Islet of Langerhans (tissue), 1 donor: ENCODE measurements at regions not wholly inside any gene's neighbourhood (a gene's known extent, or its start where the extent isn't known, plus 50 kb on each side); places are given as distances from the start of the nearest gene placed in this dataset.
"Not testable (repeated sequence)": the region's sequence is repeated elsewhere in the genome, so short reads cannot be mapped to it uniquely, and the experiment has no call there.

ENCODE experiments used
- FAIRE-seq: peaks from one replicate; lab custom pipeline; 2011; peaks lifted over from hg19 to GRCh38; lab: Jason Lieb, UNC

DNA sequence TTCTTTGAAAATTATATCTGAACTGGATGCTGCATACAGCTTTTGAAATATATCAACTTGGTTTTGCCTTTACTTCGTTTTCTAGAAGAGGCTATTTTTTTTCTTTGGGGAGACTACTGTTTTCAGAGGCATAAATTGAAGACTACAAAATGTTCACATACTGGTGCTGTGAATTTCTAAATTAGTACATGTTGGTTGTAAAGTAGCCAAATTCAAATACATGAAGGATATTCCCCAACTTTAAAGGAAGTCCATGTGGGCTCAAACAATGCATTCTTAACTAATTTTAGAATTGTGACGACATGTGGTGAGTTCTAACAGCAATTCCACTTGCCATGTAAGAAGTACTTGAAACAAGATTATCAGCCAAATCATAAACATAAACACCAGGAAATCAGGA, 295.7 kb downstream of the TUSC7 start:
- FAIRE-seq = no peak

DNA sequence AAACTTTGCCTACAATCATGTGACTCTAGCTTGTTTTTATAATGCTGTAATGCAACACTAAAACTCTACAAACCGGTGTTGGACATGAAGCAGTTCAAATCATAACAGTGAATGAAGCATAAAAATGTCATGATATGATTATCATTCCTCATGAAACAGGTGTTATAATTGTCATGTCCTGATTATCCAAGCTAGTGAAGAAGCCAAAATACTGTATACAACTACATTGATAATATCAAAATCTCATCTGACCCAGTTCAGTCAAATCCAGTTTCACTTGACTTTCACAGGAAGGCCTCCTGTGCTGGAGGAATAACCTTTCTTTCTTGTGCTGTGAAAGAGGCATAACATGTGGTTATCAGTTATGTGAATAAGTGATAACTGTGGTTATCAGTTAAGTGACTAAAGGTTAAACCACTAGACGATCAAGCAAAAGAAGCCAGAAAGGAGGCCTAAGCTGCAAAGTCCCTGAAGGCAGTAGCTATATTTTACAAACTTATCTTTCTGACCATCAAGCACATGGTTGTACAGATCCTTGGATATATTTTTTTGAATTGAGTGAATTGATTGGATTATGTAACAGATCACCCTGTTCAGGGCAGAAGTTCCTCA, 296.4 kb downstream of the TUSC7 start:
- FAIRE-seq = no peak

GRCh38 chr3:117010318-117010717, 300.7 kb downstream of the TUSC7 start:
- FAIRE-seq = no peak

DNA sequence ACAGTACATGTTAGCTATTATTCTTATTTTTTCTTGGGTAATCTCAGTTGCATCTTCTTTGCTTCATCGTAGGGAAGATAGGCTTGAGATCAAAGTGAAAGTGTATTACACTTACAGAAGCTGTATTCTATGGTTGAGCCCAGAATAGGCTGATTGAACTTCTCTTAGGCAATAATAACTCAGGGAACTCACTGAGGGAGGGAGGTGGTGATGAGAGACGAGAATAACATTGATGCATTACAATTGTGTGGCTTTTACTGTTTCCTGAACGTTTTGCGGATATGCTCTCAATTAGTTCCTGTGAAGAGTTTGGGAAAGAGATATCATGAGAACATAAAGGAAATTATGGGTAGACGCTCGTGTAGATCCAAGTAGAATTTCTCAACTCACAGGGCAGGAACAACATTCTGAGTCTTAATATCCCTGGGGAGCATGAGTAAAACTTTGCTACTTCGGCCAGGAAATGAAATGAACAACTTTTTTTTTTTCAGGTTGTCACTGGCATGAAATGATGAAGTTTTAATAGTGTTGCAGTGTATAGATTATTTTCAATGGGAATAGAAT, 302.2 kb downstream of the TUSC7 start:
- no peak for FAIRE-seq

DNA sequence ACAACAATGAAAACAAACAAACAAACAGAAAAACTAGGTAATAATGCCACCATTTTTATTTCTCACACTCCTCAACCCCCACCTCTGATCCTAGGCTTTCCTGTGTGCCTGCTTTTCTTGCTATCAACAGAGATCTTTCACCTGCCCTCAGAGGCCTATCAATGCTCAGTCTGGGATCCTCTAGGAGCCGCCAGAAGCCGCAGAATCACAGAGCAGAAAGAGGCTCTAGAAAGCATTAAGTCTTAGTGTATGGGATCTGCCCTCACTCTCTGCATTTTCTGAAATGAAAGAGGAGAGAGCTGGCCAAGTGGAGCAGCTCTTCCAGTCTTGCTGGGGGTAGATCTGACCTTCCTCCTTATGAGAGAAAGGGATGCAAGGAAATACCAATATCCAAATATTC, 306.8 kb downstream of the TUSC7 start:
- no peak for FAIRE-seq

GRCh38 chr3:117017135-117017894, 307.7 kb downstream of the TUSC7 start:
- no peak for FAIRE-seq

DNA sequence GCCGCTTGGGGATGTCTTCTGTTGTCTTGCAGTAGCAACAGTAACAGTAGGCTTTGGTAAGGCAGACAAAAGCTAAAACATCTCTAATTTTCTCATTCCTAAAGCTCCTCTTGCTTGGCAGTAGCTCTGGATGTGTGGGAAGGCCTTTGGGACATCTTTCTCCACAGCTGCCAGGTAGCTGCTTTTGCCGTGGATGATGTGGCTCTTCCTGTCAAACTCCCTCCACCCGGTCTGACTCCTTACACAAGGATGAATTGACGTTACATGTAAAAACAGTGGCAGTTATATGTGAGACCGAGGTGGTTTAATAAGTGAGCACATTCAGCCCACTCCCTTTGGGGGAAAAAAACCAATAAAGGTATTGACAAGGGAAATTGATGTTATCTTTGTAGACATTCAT, 309.1 kb downstream of the TUSC7 start:
- FAIRE-seq = no peak

GRCh38 chr3:117019082-117019713, 309.6 kb downstream of the TUSC7 start:
- FAIRE-seq = peak; percentile 93

DNA sequence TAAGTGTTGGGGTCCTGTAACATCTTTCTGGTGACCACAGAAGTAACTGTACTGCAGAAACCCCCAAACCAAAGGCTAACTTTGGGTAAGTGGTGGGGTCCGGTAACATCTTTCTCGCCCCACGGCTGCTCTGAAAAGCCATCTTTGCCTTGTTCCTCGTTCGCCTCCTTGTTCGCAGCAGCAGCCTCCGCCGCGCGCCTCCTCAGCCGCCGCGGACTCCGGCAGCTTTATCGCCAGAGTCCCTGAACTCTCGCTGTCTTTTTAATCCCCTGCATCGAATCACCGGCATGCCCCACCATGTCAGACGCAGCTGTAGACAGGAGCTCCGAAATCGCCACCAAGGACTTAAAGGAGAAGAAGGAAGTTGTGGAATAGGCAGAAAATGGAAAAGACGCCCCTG, 316.8 kb downstream of the TUSC7 start:
- no peak for FAIRE-seq

- FAIRE-seq = no peak
Measured at GRCh38 chr3:117035745-117036144, 326.2 kb downstream of the TUSC7 start.

DNA sequence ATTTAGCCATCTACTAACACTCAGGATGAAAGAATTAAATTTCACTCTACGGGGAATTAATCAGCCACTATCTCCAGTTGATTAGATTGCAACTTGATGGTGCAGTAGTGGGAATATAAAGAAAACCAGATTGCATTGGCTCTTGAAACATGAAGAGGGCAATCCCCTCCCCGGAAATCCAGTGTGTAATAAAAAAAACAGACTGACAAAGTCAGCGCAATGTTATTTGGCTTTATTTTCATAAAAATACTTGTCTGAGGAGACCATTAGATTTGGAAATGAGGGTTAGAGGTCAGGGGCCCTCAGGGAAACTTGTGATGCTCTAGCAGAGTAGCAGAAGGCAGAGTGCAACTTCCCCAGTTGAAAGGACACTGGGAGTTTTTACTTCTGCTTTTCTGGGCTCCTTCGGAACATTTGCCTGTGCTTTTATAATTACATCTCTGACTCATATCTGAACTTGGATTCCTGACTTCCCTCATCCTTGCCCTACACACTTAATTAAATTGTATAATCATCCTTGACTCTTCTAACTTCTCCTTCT, 326.8 kb downstream of the TUSC7 start:
- FAIRE-seq = no peak

GRCh38 chr3:117045143-117045542, 335.6 kb downstream of the TUSC7 start:
- no peak for FAIRE-seq

GRCh38 chr3:117047951-117048705, 338.5 kb downstream of the TUSC7 start:
- FAIRE-seq = no peak

DNA sequence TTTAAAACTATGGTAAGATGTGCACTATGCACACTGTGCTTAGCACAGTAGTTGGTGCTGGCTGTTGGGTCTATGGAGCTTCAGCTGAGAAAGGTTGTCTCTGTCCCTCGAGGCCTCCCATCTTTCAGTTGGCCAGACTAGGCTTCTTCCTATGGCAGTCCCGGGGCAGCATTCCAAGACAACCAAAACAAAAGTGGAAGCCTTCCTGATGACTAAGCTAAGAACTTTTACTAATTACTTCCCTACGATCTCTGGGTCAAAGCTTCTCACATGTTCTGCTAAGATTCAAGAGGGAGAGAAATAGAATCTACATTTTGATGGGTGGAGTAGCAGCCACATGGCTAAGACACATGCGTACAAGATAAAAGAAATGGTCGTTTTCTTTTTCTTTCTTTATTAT, 342.8 kb downstream of the TUSC7 start:
- FAIRE-seq = no peak

DNA sequence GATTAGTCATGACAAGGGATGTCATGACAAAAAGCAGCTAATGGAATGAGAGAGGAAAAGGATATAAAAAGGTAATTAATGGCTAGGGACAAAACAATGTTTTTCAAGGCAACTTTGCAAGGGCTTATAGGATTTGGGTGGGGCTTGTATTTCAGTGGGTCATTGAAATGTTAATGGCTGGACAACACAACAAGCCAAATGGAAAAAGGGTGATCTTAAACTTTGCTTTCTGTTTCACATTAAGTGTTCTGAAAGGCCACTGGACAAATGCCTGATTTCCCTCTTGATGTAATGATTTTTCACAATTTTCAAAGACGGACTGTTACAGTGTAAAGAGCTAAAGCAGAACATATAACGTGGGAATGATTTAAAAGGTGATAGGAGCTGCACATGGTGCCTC, 345.0 kb downstream of the TUSC7 start:
- no peak for FAIRE-seq

GRCh38 chr3:117056946-117057345, 347.4 kb downstream of the TUSC7 start:
- FAIRE-seq = not testable (repeated sequence)

- FAIRE-seq = peak; percentile 98
Measured at GRCh38 chr3:117059067-117059955, 349.7 kb downstream of the TUSC7 start.

DNA sequence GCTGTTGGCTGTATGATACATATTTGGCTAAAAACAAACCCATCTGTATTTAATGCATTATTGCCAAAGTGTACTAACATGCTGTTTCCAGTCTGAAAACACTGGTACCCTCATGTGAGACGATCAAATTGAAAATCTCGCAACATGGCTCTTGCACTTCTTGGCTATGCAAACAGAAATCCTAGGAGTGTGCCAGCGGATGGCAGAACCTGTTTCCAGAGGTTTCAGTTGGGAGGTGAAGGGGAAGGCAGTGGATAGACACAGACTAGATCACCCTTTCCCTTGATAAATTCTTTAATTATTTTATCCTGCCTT, 350.3 kb downstream of the TUSC7 start:
- no peak for FAIRE-seq

- FAIRE-seq = peak; percentile 13
Measured at GRCh38 chr3:117063930-117064329, 354.4 kb downstream of the TUSC7 start.

GRCh38 chr3:117068301-117068700, 358.7 kb downstream of the TUSC7 start:
- FAIRE-seq = no peak

DNA sequence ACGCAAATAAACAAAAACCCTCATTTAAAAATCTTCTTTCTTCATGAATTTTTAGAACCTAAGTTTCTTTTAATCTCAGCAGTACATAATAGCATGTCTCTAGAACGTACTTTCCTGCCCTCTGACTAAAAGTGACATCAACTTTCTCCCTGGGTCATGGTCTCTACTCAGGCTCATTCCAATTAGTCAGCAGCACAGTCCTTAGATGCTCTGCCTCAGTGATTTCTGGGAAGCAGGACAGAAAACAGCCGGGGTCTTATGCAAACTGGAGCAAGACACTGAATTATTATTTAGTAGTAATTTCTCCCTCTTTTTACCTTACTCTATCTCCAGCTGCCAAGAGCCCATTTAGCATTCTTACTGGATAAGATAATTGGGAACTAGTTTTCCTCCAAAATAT, 365.2 kb downstream of the TUSC7 start:
- FAIRE-seq = no peak
